Retinal pigment epithelial cell (primary cell): ENCODE measurements at regions not wholly inside any gene's neighbourhood (a gene's known extent, or its start where the extent isn't known, plus 50 kb on each side); places are given as distances from the start of the nearest gene placed in this dataset.

Experiments
- DNase-seq: peaks from one replicate; pipeline ENCODE4 v3.0.0-alpha.2; 2010; ENCODE audit warnings: low read depth
- H3K4me3 ChIP-seq: 2 replicates; pipeline ENCODE4 v1.5.1; 2011; ENCODE audit warnings: mild to moderate bottlenecking, low read length, control low read depth, moderate library complexity
- CTCF ChIP-seq: conservative IDR thresholded peaks from 2 replicates; pipeline ENCODE4 v1.5.1; 2011; ENCODE audit warnings: low read depth, low read length, control low read depth, inconsistent platforms

DNA sequence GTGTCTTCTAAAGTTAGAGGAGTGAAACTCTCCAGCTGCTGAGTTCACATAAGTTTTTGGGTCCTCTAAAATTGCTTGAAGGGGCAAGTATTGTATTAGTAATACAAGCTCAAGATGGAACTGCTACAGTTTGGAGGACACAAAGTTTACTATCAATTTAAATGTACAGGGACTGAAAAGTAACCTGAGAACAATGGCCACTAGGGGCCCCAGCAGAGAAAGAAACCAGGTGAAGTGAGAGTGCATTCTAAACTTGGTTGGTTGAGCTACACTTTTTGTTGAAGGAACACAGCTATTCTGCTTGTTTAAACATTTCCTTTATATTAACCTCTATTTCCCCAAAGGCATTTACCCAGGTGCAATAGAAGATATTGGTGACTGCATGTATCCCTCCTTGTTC is 755.5 kb downstream of the GBE1 start:
- no peak overlapping the region for H3K4me3 ChIP-seq
- TF ChIP-seq CTCF = peak; percentile 26
- DNase-seq = no peak

DNA sequence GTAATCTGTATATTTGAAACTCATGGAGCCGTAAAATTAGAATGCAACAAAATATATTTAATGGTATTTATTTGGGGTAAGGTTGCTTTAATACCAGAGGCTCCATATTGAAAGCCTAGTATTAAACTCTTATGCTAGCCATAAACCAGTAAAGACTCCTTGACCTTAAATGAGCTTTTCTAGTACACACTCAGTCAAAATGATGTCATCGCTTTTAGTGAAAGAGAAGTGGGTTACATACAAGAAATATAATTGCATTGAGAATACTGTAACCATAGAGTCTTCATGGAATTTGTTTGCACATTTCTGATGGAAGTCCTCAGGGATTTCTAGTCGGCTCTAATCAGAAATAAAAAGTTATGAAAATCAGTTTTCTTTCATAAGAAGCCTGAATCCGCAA is 757.6 kb downstream of the GBE1 start:
- H3K4me3 ChIP-seq = no peak overlapping the region
- no peak for DNase-seq
- TF ChIP-seq CTCF = no peak

GRCh38 chr3:81003008-81003645 is 758.3 kb downstream of the GBE1 start:
- no peak overlapping the region for H3K4me3 ChIP-seq
- TF ChIP-seq CTCF = no peak
- no peak for DNase-seq

GRCh38 chr3:80999481-80999880 is 762.0 kb downstream of the GBE1 start:
- no peak for TF ChIP-seq CTCF
- DNase-seq = no peak
- H3K4me3 ChIP-seq = no peak overlapping the region

DNA sequence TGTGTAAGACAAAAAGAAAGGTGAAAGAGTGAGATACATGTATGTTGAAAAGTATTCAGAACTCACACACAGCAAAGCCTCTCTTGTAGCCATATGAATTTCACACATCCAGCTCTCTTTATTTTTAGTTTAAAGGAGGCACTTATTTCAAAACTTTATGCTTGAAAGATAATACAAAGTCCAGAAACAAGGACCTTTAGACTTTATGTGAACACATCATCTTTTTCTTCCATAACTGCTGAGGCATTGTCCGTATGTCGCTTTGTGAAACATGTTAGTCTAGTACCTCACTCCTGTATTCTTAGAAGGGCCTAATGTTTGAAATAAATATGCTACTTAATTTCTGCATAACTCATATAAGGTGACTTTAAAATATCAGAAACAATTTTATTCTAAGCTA is 763.4 kb downstream of the GBE1 start:
- no peak for TF ChIP-seq CTCF
- no peak overlapping the region for H3K4me3 ChIP-seq
- no peak for DNase-seq

GRCh38 chr3:80997622-80998021 is 763.8 kb downstream of the GBE1 start:
- TF ChIP-seq CTCF = no peak
- no peak overlapping the region for H3K4me3 ChIP-seq
- no peak for DNase-seq

DNA sequence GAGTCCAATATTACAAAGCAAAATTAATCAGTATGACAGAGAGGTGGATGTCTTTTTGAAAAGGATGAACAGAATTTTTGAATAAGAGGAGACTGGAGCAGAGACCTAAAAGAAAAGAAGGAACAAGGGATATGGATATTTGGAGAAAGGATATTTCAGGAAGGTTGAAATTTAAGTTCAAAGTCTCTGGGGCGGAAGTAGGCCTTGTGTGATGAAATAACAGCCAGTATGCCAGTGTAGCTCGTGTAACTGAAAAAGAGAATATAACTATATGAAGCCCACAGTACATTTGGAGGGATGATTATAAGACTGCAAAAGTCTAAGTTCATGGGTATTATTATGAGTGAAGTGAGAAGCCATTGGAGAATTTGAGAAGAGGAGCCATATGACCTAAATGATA is 766.7 kb downstream of the GBE1 start:
- DNase-seq = no peak
- TF ChIP-seq CTCF = no peak

More for the DNA sequence above, 766.7 kb downstream of the GBE1 start:
- no peak overlapping the region for H3K4me3 ChIP-seq
